GM19025 (cell line): ENCODE measurements at regions not wholly inside any gene's neighbourhood (a gene's known extent, or its start where the extent isn't known, plus 50 kb on each side); places are given as distances from the start of the nearest gene placed in this dataset.
"Not testable (repeated sequence)": the region's sequence is repeated elsewhere in the genome, so short reads cannot be mapped to it uniquely, and the experiment has no call there.

Source experiments
- ATAC-seq: cut with Tn5 transposase; IDR thresholded peaks from one replicate; pipeline ENCODE4 v1.9.1; 2021; ENCODE audit warnings: mild to moderate bottlenecking, low read depth, moderate library complexity; ENCODE audit not compliant: unreplicated experiment

GRCh38 chr1:149157409-149157808 lies 54.1 kb upstream of the NBPF9 start:
- ATAC-seq = not testable (repeated sequence)

GRCh38 chr1:149158308-149158707 lies 55.0 kb upstream of the NBPF9 start:
- ATAC-seq = not testable (repeated sequence)

GRCh38 chr1:149163063-149163444 lies 59.7 kb upstream of the NBPF9 start:
- ATAC-seq = not testable (repeated sequence)

- not testable (repeated sequence) for ATAC-seq
Observed at GRCh38 chr1:149174765-149175164, 71.4 kb upstream of the NBPF9 start.

- not testable (repeated sequence) for ATAC-seq
Observed at GRCh38 chr1:149175812-149176211, 72.5 kb upstream of the NBPF9 start.

- not testable (repeated sequence) for ATAC-seq
Observed at GRCh38 chr1:149176453-149177316, 73.3 kb upstream of the NBPF9 start.

GRCh38 chr1:149190742-149191141 lies 87.4 kb upstream of the NBPF9 start:
- ATAC-seq = not testable (repeated sequence)

GRCh38 chr1:149196651-149197050 lies 93.3 kb upstream of the NBPF9 start:
- ATAC-seq = not testable (repeated sequence)

- not testable (repeated sequence) for ATAC-seq
Observed at GRCh38 chr1:149200567-149200966, 97.2 kb upstream of the NBPF9 start.

- not testable (repeated sequence) for ATAC-seq
Observed at GRCh38 chr1:149202283-149202682, 98.9 kb upstream of the NBPF9 start.

GRCh38 chr1:149204396-149204795 lies 101.0 kb upstream of the NBPF9 start:
- ATAC-seq = not testable (repeated sequence)

GRCh38 chr1:149208836-149209235 lies 105.5 kb upstream of the NBPF9 start:
- not testable (repeated sequence) for ATAC-seq

GRCh38 chr1:149211757-149212420 lies 108.5 kb upstream of the NBPF9 start:
- ATAC-seq = not testable (repeated sequence)

GRCh38 chr1:149212946-149213345 lies 109.6 kb upstream of the NBPF9 start:
- ATAC-seq = not testable (repeated sequence)

- ATAC-seq = not testable (repeated sequence)
Observed at GRCh38 chr1:149213673-149214072, 110.3 kb upstream of the NBPF9 start.

GRCh38 chr1:149218080-149218988 lies 115.0 kb upstream of the NBPF9 start:
- not testable (repeated sequence) for ATAC-seq

- ATAC-seq = not testable (repeated sequence)
Observed at GRCh38 chr1:149219539-149219938, 116.2 kb upstream of the NBPF9 start.

GRCh38 chr1:149220463-149221074 lies 117.2 kb upstream of the NBPF9 start:
- not testable (repeated sequence) for ATAC-seq

- ATAC-seq = not testable (repeated sequence)
Observed at GRCh38 chr1:149227933-149228665, 124.7 kb upstream of the NBPF9 start.
